CD4-positive, alpha-beta T cell treated with Interleukin-4 for 1 hour (primary cell): ENCODE measurements at regions not wholly inside any gene's neighbourhood (a gene's known extent, or its start where the extent isn't known, plus 50 kb on each side); places are given as distances from the start of the nearest gene placed in this dataset.
"Not testable (repeated sequence)": the region's sequence is repeated elsewhere in the genome, so short reads cannot be mapped to it uniquely, and the experiment has no call there.

Experiments used
- DNase-seq, 2 donors: peaks; one replicate each; pipeline ENCODE4 v3.0.0-alpha.2; 2020 to 2022

- DNase-seq: not testable (repeated sequence)
Observed at GRCh38 chr10:42533866-42534265, 104.5 kb downstream of the ZNF33B start.

- no peak for DNase-seq
Observed at GRCh38 chr10:42532996-42533395, 105.4 kb downstream of the ZNF33B start.

GRCh38 chr10:42523098-42523497 is 115.3 kb downstream of the ZNF33B start:
- DNase-seq: no peak

- no peak for DNase-seq
Observed at GRCh38 chr10:42519761-42520460, 118.5 kb downstream of the ZNF33B start.

GRCh38 chr10:42519079-42519478 is 119.3 kb downstream of the ZNF33B start:
- DNase-seq: no peak

- DNase-seq: no peak
Observed at GRCh38 chr10:42513921-42514320, 124.4 kb downstream of the ZNF33B start.

- DNase-seq: no peak
Observed at GRCh38 chr10:42491801-42492200, 146.6 kb downstream of the ZNF33B start.

- DNase-seq: no peak
Observed at GRCh38 chr10:42491001-42491592, 147.3 kb downstream of the ZNF33B start.

- DNase-seq: no peak
Observed at GRCh38 chr10:42490368-42490767, 148.0 kb downstream of the ZNF33B start.

GRCh38 chr10:42488416-42488815 is 150.0 kb downstream of the ZNF33B start:
- no peak for DNase-seq

- DNase-seq: no peak
Observed at GRCh38 chr10:42482411-42482810, 156.0 kb downstream of the ZNF33B start.

GRCh38 chr10:42479057-42479456 is 159.3 kb downstream of the ZNF33B start:
- DNase-seq: no peak

- no peak for DNase-seq
Observed at GRCh38 chr10:42477170-42477569, 161.2 kb downstream of the ZNF33B start.

- no peak for DNase-seq
Observed at GRCh38 chr10:42476101-42476500, 162.3 kb downstream of the ZNF33B start.

- DNase-seq: no peak
Observed at GRCh38 chr10:42475168-42476098, 162.9 kb downstream of the ZNF33B start.

- no peak for DNase-seq
Observed at GRCh38 chr10:42454313-42454712, 184.1 kb downstream of the ZNF33B start.

- DNase-seq: no peak
Observed at GRCh38 chr10:42431095-42431494, 207.3 kb downstream of the ZNF33B start.

- DNase-seq: no peak
Observed at GRCh38 chr10:42428534-42428933, 209.8 kb downstream of the ZNF33B start.

- DNase-seq: no peak
Observed at GRCh38 chr10:42422911-42423310, 215.5 kb downstream of the ZNF33B start.

- DNase-seq: no peak
Observed at GRCh38 chr10:42421812-42422211, 216.6 kb downstream of the ZNF33B start.

GRCh38 chr10:42419789-42420188 is 218.6 kb downstream of the ZNF33B start:
- no peak for DNase-seq

GRCh38 chr10:42380926-42381547 is 257.3 kb downstream of the ZNF33B start:
- no peak for DNase-seq
